H9 (cell line): ENCODE measurements at regions not wholly inside any gene's neighbourhood (a gene's known extent, or its start where the extent isn't known, plus 50 kb on each side); places are given as distances from the start of the nearest gene placed in this dataset.

Source experiments
- DNase-seq: peaks from one replicate; pipeline ENCODE4 v3.0.0-alpha.2; 2017
- H2AFZ ChIP-seq: one replicate; pipeline ENCODE4 v1.6.1; 2013; ENCODE audit warnings: mild to moderate bottlenecking, low read length, control low read depth, moderate library complexity
- H2AK5ac ChIP-seq: 2 replicates; pipeline ENCODE4 v1.6.1; 2013; ENCODE audit warnings: low read length, control low read depth, mixed read lengths; ENCODE audit not compliant: insufficient read length
- H2BK120ac ChIP-seq: one replicate; pipeline ENCODE4 v1.6.1; 2013; ENCODE audit warnings: low read depth, mild to moderate bottlenecking, low read length, control low read depth, inconsistent platforms; ENCODE audit not compliant: poor library complexity, severe bottlenecking
- H2BK12ac ChIP-seq: 2 replicates; pipeline ENCODE4 v1.6.1; 2013; ENCODE audit warnings: low read length, control low read depth, mixed read lengths, low read depth; ENCODE audit not compliant: insufficient read length
- H2BK15ac ChIP-seq: 2 replicates; pipeline ENCODE4 v1.6.1; 2013; ENCODE audit warnings: low read depth, low read length, control low read depth
- H2BK20ac ChIP-seq: one replicate; pipeline ENCODE4 v1.6.1; 2013; ENCODE audit warnings: low read depth, mild to moderate bottlenecking, low read length, control low read depth, inconsistent platforms; ENCODE audit not compliant: poor library complexity, severe bottlenecking
- H2BK5ac ChIP-seq: 2 replicates; pipeline ENCODE4 v1.6.1; 2013; ENCODE audit warnings: low read length, control low read depth, mixed read lengths; ENCODE audit not compliant: insufficient read length
- H3K14ac ChIP-seq: 2 replicates; pipeline ENCODE4 v1.6.1; 2013; ENCODE audit warnings: low read length, control low read depth; ENCODE audit not compliant: insufficient read depth
- H3K18ac ChIP-seq: 2 replicates; pipeline ENCODE4 v1.6.1; 2013; ENCODE audit warnings: low read depth, mild to moderate bottlenecking, mixed read lengths, low read length, control low read depth; ENCODE audit not compliant: insufficient read length
- H3K23ac ChIP-seq: 2 replicates; pipeline ENCODE4 v1.6.1; 2013; ENCODE audit warnings: low read length, control low read depth, mixed read lengths, low read depth; ENCODE audit not compliant: insufficient read length
- H3K23me2 ChIP-seq: 2 replicates; pipeline ENCODE4 v1.6.1; 2013; ENCODE audit warnings: low read depth, mild to moderate bottlenecking, mixed read lengths, low read length, control low read depth; ENCODE audit not compliant: insufficient read length, poor library complexity, severe bottlenecking
- H3K27ac ChIP-seq: 2 replicates; pipeline ENCODE4 v1.5.1; 2013; ENCODE audit warnings: low read length, control low read depth, mixed read lengths, low read depth; ENCODE audit not compliant: insufficient read length
- H3K27me3 ChIP-seq: 2 replicates; pipeline ENCODE4 v1.6.1; 2013; ENCODE audit warnings: low read length, control low read depth, inconsistent platforms; ENCODE audit not compliant: insufficient read depth
- H3K4ac ChIP-seq: 2 replicates; pipeline ENCODE4 v1.6.1; 2013; ENCODE audit warnings: low read depth, mild to moderate bottlenecking, control low read depth, inconsistent platforms, low read length, moderate library complexity
- H3K4me1 ChIP-seq: 2 replicates; pipeline ENCODE4 v1.6.1; 2013; ENCODE audit warnings: low read length, control low read depth, inconsistent platforms; ENCODE audit not compliant: insufficient read depth
- H3K4me2 ChIP-seq: 2 replicates; pipeline ENCODE4 v1.6.1; 2013; ENCODE audit warnings: low read length, control low read depth, mixed read lengths; ENCODE audit not compliant: insufficient read length, insufficient read depth
- H3K56ac ChIP-seq: 2 replicates; pipeline ENCODE4 v1.6.1; 2013; ENCODE audit warnings: low read depth, mild to moderate bottlenecking, mixed read lengths, low read length, control low read depth; ENCODE audit not compliant: insufficient read length
- H3K79me1 ChIP-seq: 2 replicates; pipeline ENCODE4 v1.6.1; 2013; ENCODE audit warnings: low read depth, mild to moderate bottlenecking, moderate library complexity, low read length, control low read depth, inconsistent platforms; ENCODE audit not compliant: insufficient read depth, poor library complexity, severe bottlenecking
- H3K79me2 ChIP-seq: 2 replicates; pipeline ENCODE4 v1.6.1; 2013; ENCODE audit warnings: low read length, control low read depth, inconsistent platforms; ENCODE audit not compliant: insufficient read depth
- H3K9ac ChIP-seq: 2 replicates; pipeline ENCODE4 v1.6.1; 2013; ENCODE audit warnings: low read length, control low read depth, mixed read lengths; ENCODE audit not compliant: insufficient read length; ENCODE audit errors: extremely low read depth
- H3K9me3 ChIP-seq: one replicate; pipeline ENCODE4 v1.6.1; 2013; ENCODE audit warnings: low read depth, low read length, inconsistent platforms; ENCODE audit not compliant: control insufficient read depth
- H3T11ph ChIP-seq: one replicate; pipeline ENCODE4 v1.6.1; 2013; ENCODE audit warnings: mild to moderate bottlenecking, low read length, control low read depth, inconsistent platforms
- H4K20me1 ChIP-seq: one replicate; pipeline ENCODE4 v1.6.1; 2013; ENCODE audit not compliant: control insufficient read depth, insufficient read length, insufficient read depth
- H4K5ac ChIP-seq: 2 replicates; pipeline ENCODE4 v1.6.1; 2013; ENCODE audit warnings: low read depth, mild to moderate bottlenecking, mixed read lengths, low read length, control low read depth; ENCODE audit not compliant: insufficient read length
- H4K8ac ChIP-seq: replicated peaks from 2 replicates; pipeline ENCODE4 v1.6.1; 2013; ENCODE audit warnings: low read length, control low read depth, mixed read lengths, low read depth; ENCODE audit not compliant: insufficient read length
- H4K91ac ChIP-seq: 2 replicates; pipeline ENCODE4 v1.6.1; 2013; ENCODE audit warnings: low read depth, mild to moderate bottlenecking, moderate library complexity, mixed read lengths, low read length, control low read depth; ENCODE audit not compliant: insufficient read length
- H3K27ac Mint-ChIP-seq, 3 experiments: 2 replicates in 2 of 3; 3 replicates in 1 of 3; pipeline ENCODE4 v1.8.0; 2020 to 2021; ENCODE audit warnings: mixed read lengths in 3 of 3, mild to moderate bottlenecking in 1 of 3, moderate library complexity in 1 of 3
- H3K27me3 Mint-ChIP-seq: 2 replicates; pipeline ENCODE4 v1.8.0; 2021; ENCODE audit warnings: low read depth, mild to moderate bottlenecking, moderate library complexity, mixed read lengths
- H3K36me3 Mint-ChIP-seq, 3 experiments: 2 replicates in 2 of 3; 3 replicates in 1 of 3; pipeline ENCODE4 v1.8.0; 2020 to 2021; ENCODE audit warnings: low read depth in 3 of 3, mixed read lengths in 3 of 3; ENCODE audit not compliant: insufficient read depth in 1 of 3
- H3K4me1 Mint-ChIP-seq, 2 experiments: 2 replicates each; pipeline ENCODE4 v1.8.0; 2020; ENCODE audit warnings: mixed read lengths in 2 of 2
- H3K4me3 Mint-ChIP-seq, 2 experiments: 2 replicates in 1 of 2; 3 replicates in 1 of 2; pipeline ENCODE4 v1.8.0; 2020 to 2021; ENCODE audit warnings: mild to moderate bottlenecking in 2 of 2, mixed read lengths in 2 of 2, moderate library complexity in 1 of 2
- H3K9me3 Mint-ChIP-seq, 2 experiments: 2 replicates in 1 of 2; 3 replicates in 1 of 2; pipeline ENCODE4 v1.8.0; 2020; ENCODE audit warnings: mild to moderate bottlenecking in 2 of 2, mixed read lengths in 2 of 2, moderate library complexity in 1 of 2
- CTCF ChIP-seq: fragments of 200-600 bp; sonication (generic); conservative IDR thresholded peaks from 3 replicates; pipeline ENCODE4 v1.8.0; 2021; ENCODE audit warnings: antibody characterized with exemption, mild to moderate bottlenecking
- WGBS: extraction: QIAGEN DNeasy Blood & Tissue Kit; methylation state at CpG from one replicate; pipeline ENCODE4 v1.1.7; 2013; ENCODE audit warnings: missing lambda C conversion rate, low lambda C conversion rate, mixed read lengths; ENCODE audit not compliant: insufficient read length; ENCODE audit errors: extremely low coverage; 5-methylcytosine and 5-hydroxymethylcytosine counted together

GRCh38 chr6:98640366-98640765, 194.0 kb upstream of the POU3F2 start:
- Histone ChIP-seq H3K9ac (no peak overlapping the region), H4K5ac (no peak overlapping the region), H3K4ac (no peak overlapping the region), H3K23me2 (no peaks in the 10 kb centered on the region), H3K14ac (no peak overlapping the region), H3T11ph (no peak overlapping the region), H3K27me3 (no peaks in the 10 kb centered on the region), H2BK12ac (no peak overlapping the region), H2BK120ac (no peak overlapping the region), H2BK5ac (no peak overlapping the region), H2AFZ (no peak overlapping the region), H3K27ac (no peak overlapping the region), H3K9me3 (no peaks in the 10 kb centered on the region), H3K79me2 (no peaks in the 10 kb centered on the region), H3K56ac (no peak overlapping the region), H2BK20ac (no peak overlapping the region), H4K20me1 (no peaks in the 10 kb centered on the region), H3K79me1 (no peaks in the 10 kb centered on the region), H3K18ac (no peak overlapping the region), H4K91ac (no peak overlapping the region), H2AK5ac (no peak overlapping the region), H3K4me1 (peaks cover 10% of the 10 kb centered on the region; the same call in 1 of the 2 replicates), H3K23ac (no peak overlapping the region), H3K4me2 (no peak overlapping the region), H2BK15ac (no peak overlapping the region), H4K8ac (no peak overlapping the region)
- H3K4me1 Mint-ChIP-seq, result peaks cover 83 to 84% of the 10 kb centered on the region in 2 experiments
- no peak overlapping the region for H3K27ac Mint-ChIP-seq
- no peak for TF ChIP-seq CTCF
- WGBS, result no CpG with 5 or more reads among the region's 5 CpGs
- no peaks in the 10 kb centered on the region for H3K36me3 Mint-ChIP-seq
- H3K4me3 Mint-ChIP-seq, result no peak overlapping the region
- H3K27me3 Mint-ChIP-seq, result no peaks in the 10 kb centered on the region
- H3K9me3 Mint-ChIP-seq, result no peaks in the 10 kb centered on the region; a peak in 1 of 5 replicates
- DNase-seq, result no peak
